KMS-11 (cell line): ENCODE measurements at regions not wholly inside any gene's neighbourhood (a gene's known extent, or its start where the extent isn't known, plus 50 kb on each side); places are given as distances from the start of the nearest gene placed in this dataset.

Experiments used
- H2AFZ ChIP-seq: fragments of 200-600 bp; sonication (generic); 2 replicates; pipeline ENCODE4 v1.6.1; 2016; ENCODE audit warnings: antibody characterized with exemption, mixed run types, low read depth
- H3K27ac ChIP-seq: fragments of 200-600 bp; sonication (generic); 2 replicates; pipeline ENCODE4 v1.6.1; 2016; ENCODE audit warnings: mild to moderate bottlenecking, mixed run types
- H3K27me3 ChIP-seq: fragments of 200-600 bp; sonication (generic); 2 replicates; pipeline ENCODE4 v1.6.1; 2017; ENCODE audit warnings: mild to moderate bottlenecking, low read depth, mixed run types, moderate library complexity; ENCODE audit not compliant: insufficient read depth
- H3K36me3 ChIP-seq: fragments of 200-600 bp; sonication (generic); 2 replicates; pipeline ENCODE4 v1.6.1; 2017; ENCODE audit warnings: mild to moderate bottlenecking, mixed run types; ENCODE audit not compliant: insufficient read depth
- H3K4me1 ChIP-seq: fragments of 200-600 bp; sonication (generic); 2 replicates; pipeline ENCODE4 v1.6.1; 2016; ENCODE audit warnings: mild to moderate bottlenecking, low read depth, mixed run types; ENCODE audit not compliant: poor library complexity, severe bottlenecking
- H3K4me2 ChIP-seq: fragments of 200-600 bp; sonication (generic); 2 replicates; pipeline ENCODE4 v1.7.0; 2016; ENCODE audit warnings: mild to moderate bottlenecking, mixed run types
- H3K4me3 ChIP-seq: fragments of 200-600 bp; sonication (generic); IDR thresholded peaks from 2 replicates; pipeline ENCODE4 v1.6.1; 2017; ENCODE audit warnings: low read depth, low read length, mixed read lengths; ENCODE audit not compliant: insufficient read depth
- H3K79me2 ChIP-seq: fragments of 200-600 bp; sonication (generic); 2 replicates; pipeline ENCODE4 v1.6.1; 2016; ENCODE audit warnings: low read depth, mixed run types; ENCODE audit not compliant: insufficient read depth
- H3K9ac ChIP-seq: fragments of 200-600 bp; sonication (generic); 2 replicates; pipeline ENCODE4 v1.6.1; 2016; ENCODE audit warnings: mild to moderate bottlenecking, mixed run types
- H4K20me1 ChIP-seq: fragments of 200-600 bp; sonication (generic); 2 replicates; pipeline ENCODE4 v1.6.1; 2016; ENCODE audit warnings: mild to moderate bottlenecking, mixed run types; ENCODE audit not compliant: insufficient read depth
- CTCF ChIP-seq: fragments of 200-600 bp; sonication (generic); conservative IDR thresholded peaks from 2 replicates; pipeline ENCODE4 v1.6.1; 2017; ENCODE audit warnings: low read depth, mild to moderate bottlenecking, antibody characterized with exemption, low read length, moderate library complexity, mixed read lengths

- H3K4me1 ChIP-seq: no peaks in the 10 kb centered on the region
- no peak overlapping the region for H2AFZ ChIP-seq
- no peaks in the 10 kb centered on the region for H3K27me3 ChIP-seq
- no peaks in the 10 kb centered on the region for H4K20me1 ChIP-seq
- no peak for TF ChIP-seq CTCF
- no peaks in the 10 kb centered on the region for H3K79me2 ChIP-seq
- H3K36me3 ChIP-seq: no peaks in the 10 kb centered on the region
- H3K27ac ChIP-seq: no peak overlapping the region
- no peak overlapping the region for H3K4me2 ChIP-seq
- no peak overlapping the region for H3K4me3 ChIP-seq
- no peak overlapping the region for H3K9ac ChIP-seq
Observed at GRCh38 chr1:58143972-58144697, 402.4 kb downstream of the OMA1 start.

GRCh38 chr1:58136387-58136786 is 410.1 kb downstream of the OMA1 start:
- H4K20me1 ChIP-seq: no peaks in the 10 kb centered on the region
- H3K36me3 ChIP-seq: no peaks in the 10 kb centered on the region
- H3K4me3 ChIP-seq: no peak overlapping the region
- no peak overlapping the region for H3K9ac ChIP-seq
- H3K27ac ChIP-seq: no peak overlapping the region
- no peaks in the 10 kb centered on the region for H3K79me2 ChIP-seq
- TF ChIP-seq CTCF: no peak
- no peak overlapping the region for H2AFZ ChIP-seq
- no peak overlapping the region for H3K4me2 ChIP-seq
- no peaks in the 10 kb centered on the region for H3K27me3 ChIP-seq
- no peaks in the 10 kb centered on the region for H3K4me1 ChIP-seq

- H3K27ac ChIP-seq: no peak overlapping the region
- H2AFZ ChIP-seq: no peak overlapping the region
- no peaks in the 10 kb centered on the region for H3K79me2 ChIP-seq
- no peak for TF ChIP-seq CTCF
- H4K20me1 ChIP-seq: no peaks in the 10 kb centered on the region
- H3K4me3 ChIP-seq: no peak overlapping the region
- H3K27me3 ChIP-seq: no peaks in the 10 kb centered on the region
- no peaks in the 10 kb centered on the region for H3K36me3 ChIP-seq
- H3K4me1 ChIP-seq: no peaks in the 10 kb centered on the region
- no peak overlapping the region for H3K9ac ChIP-seq
- no peak overlapping the region for H3K4me2 ChIP-seq
Observed at GRCh38 chr1:58135821-58136321, 410.7 kb downstream of the OMA1 start.

- no peak overlapping the region for H2AFZ ChIP-seq
- no peak overlapping the region for H3K4me3 ChIP-seq
- H3K4me2 ChIP-seq: no peak overlapping the region
- no peak overlapping the region for H3K27ac ChIP-seq
- no peaks in the 10 kb centered on the region for H3K4me1 ChIP-seq
- H3K9ac ChIP-seq: no peak overlapping the region
- H4K20me1 ChIP-seq: no peaks in the 10 kb centered on the region
- TF ChIP-seq CTCF: no peak
- no peaks in the 10 kb centered on the region for H3K27me3 ChIP-seq
- no peaks in the 10 kb centered on the region for H3K79me2 ChIP-seq
- no peaks in the 10 kb centered on the region for H3K36me3 ChIP-seq
Observed at GRCh38 chr1:58133562-58133961, 413.0 kb downstream of the OMA1 start.
